Esophagus muscularis mucosa (tissue), 4 donors: ENCODE measurements at regions not wholly inside any gene's neighbourhood (a gene's known extent, or its start where the extent isn't known, plus 50 kb on each side); places are given as distances from the start of the nearest gene placed in this dataset.

ENCODE experiments used
- DNase-seq: peaks from one replicate; pipeline ENCODE4 v3.0.0-alpha.2; 2017; ENCODE audit errors: extremely low spot score
- H3K27ac ChIP-seq, 4 donors: fragments of 200-600 bp; sonication (generic); replicated peaks in 1 of 4; 1 replicate in 3 of 4; 2 replicates in 1 of 4; pipeline ENCODE4 v1.5.1; 2016 to 2019; ENCODE audit warnings: mild to moderate bottlenecking in 1 of 4
- H3K27me3 ChIP-seq, 4 donors: fragments of 200-600 bp; sonication (generic); one replicate each; pipeline versions ENCODE4 v1.5.1 to v1.6.0; 2016 to 2019
- H3K36me3 ChIP-seq, 4 donors: fragments of 200-600 bp; sonication (generic); one replicate each; pipeline ENCODE4 v1.5.1; 2016 to 2019
- H3K4me1 ChIP-seq, 4 donors: fragments of 200-600 bp; sonication (generic); one replicate each; pipeline ENCODE4 v1.5.1; 2016 to 2019
- H3K4me3 ChIP-seq, 4 donors: fragments of 200-600 bp; sonication (generic); 1 replicate in 2 of 4; 2 replicates in 2 of 4; pipeline ENCODE4 v1.5.1; 2016 to 2019; ENCODE audit warnings: mild to moderate bottlenecking in 4 of 4, moderate library complexity in 1 of 4
- H3K9me3 ChIP-seq, 4 donors: fragments of 200-600 bp; sonication (generic); 1 replicate in 3 of 4; 2 replicates in 1 of 4; pipeline ENCODE4 v1.5.1; 2016 to 2019
- CTCF ChIP-seq, 3 experiments: fragments of 200-600 bp in 2 of 3; fragments of 450-650 bp in 1 of 3; sonication (generic) in 2 of 3; IDR thresholded peaks; one replicate each; pipeline ENCODE4 v1.5.1; 2017 to 2019; ENCODE audit warnings: antibody characterized with exemption in 3 of 3, mild to moderate bottlenecking in 2 of 3, moderate library complexity in 1 of 3
- EP300 ChIP-seq: sonication (generic); formaldehyde crosslinking; IDR thresholded peaks from one replicate; pipeline ENCODE4 v1.6.1; 2017; ENCODE audit warnings: antibody characterized with exemption
- POLR2A ChIP-seq: fragments of 450-650 bp; IDR thresholded peaks from one replicate; pipeline ENCODE4 v1.6.1; 2017; ENCODE audit warnings: antibody characterized with exemption, moderate library complexity, mild to moderate bottlenecking, low read depth
- POLR2AphosphoS5 ChIP-seq, 2 donors: sonication (generic); formaldehyde crosslinking; IDR thresholded peaks; one replicate each; pipeline ENCODE4 v1.6.1; 2017; ENCODE audit warnings: antibody characterized with exemption in 2 of 2
- WGBS: methylation state at CpG from one replicate; pipeline ENCODE4 v1.1.5; 2018; 5-methylcytosine and 5-hydroxymethylcytosine counted together
- intact Hi-C: fragments of 100-400 bp; cut with DNase I; formaldehyde crosslinking; loops from one replicate; pipeline ENCODE4 v1.15.1; 2023

- Histone ChIP-seq H3K27me3 (no peaks in the 10 kb centered on the region), H3K9me3 (peaks cover 0 to 11% (median 2%) of the 10 kb centered on the region in 4 donors), H3K36me3 (no peaks in the 10 kb centered on the region), H3K27ac (no peak overlapping the region), H3K4me3 (no peak overlapping the region), H3K4me1 (no peaks in the 10 kb centered on the region)
- TF ChIP-seq CTCF (IDR thresholded peaks at IDR 0.05): no peak
- DNase-seq: no peak
- intact Hi-C loops: no loop called here
Observed at GRCh38 chr18:29430416-29430815, 1253.5 kb upstream of the CDH2 start.

- Histone ChIP-seq H3K36me3 (no peaks in the 10 kb centered on the region), H3K4me1 (no peaks in the 10 kb centered on the region), H3K4me3 (no peak overlapping the region), H3K27me3 (no peaks in the 10 kb centered on the region), H3K27ac (no peak overlapping the region), H3K9me3 (no peaks in the 10 kb centered on the region)
- no peak for TF ChIP-seq POLR2AphosphoS5 (IDR thresholded peaks at IDR 0.05)
- no peak for TF ChIP-seq CTCF (IDR thresholded peaks at IDR 0.05)
- TF ChIP-seq EP300: no peak
- no peak for TF ChIP-seq POLR2A
- intact Hi-C loops: no loop called here
- DNase-seq: no peak
Observed at GRCh38 chr18:29418136-29418535, 1241.2 kb upstream of the CDH2 start.

GRCh38 chr18:29406996-29407395 lies 1230.1 kb upstream of the CDH2 start:
- Histone ChIP-seq H3K27me3 (no peaks in the 10 kb centered on the region), H3K27ac (no peak overlapping the region), H3K4me3 (no peak overlapping the region), H3K9me3 (peaks cover 0 to 5% (median 0%) of the 10 kb centered on the region in 4 donors), H3K36me3 (no peaks in the 10 kb centered on the region), H3K4me1 (no peaks in the 10 kb centered on the region)
- DNase-seq: no peak
- TF ChIP-seq CTCF (IDR thresholded peaks at IDR 0.05) (no peak), POLR2A (no peak), POLR2AphosphoS5 (IDR thresholded peaks at IDR 0.05) (no peak), EP300 (no peak)
- WGBS: 97% methylated on average over 1 of the region's 1 CpG
- intact Hi-C loops: no loop called here

GRCh38 chr18:29397536-29397935 lies 1220.6 kb upstream of the CDH2 start:
- intact Hi-C loops: no loop called here
- Histone ChIP-seq H3K36me3 (no peaks in the 10 kb centered on the region), H3K27ac (no peak overlapping the region), H3K4me3 (no peak overlapping the region), H3K4me1 (no peaks in the 10 kb centered on the region), H3K9me3 (no peaks in the 10 kb centered on the region), H3K27me3 (no peaks in the 10 kb centered on the region)
- no peak for DNase-seq
- TF ChIP-seq POLR2A: no peak
- TF ChIP-seq EP300: no peak
- TF ChIP-seq CTCF (IDR thresholded peaks at IDR 0.05): no peak
- no peak for TF ChIP-seq POLR2AphosphoS5 (IDR thresholded peaks at IDR 0.05)
- 94% methylated on average over 1 of the region's 1 CpG for WGBS

- 78% methylated on average over 5 of the region's 5 CpGs for WGBS
- H3K36me3 ChIP-seq: no peaks in the 10 kb centered on the region
- H3K27me3 ChIP-seq: no peaks in the 10 kb centered on the region
- H3K9me3 ChIP-seq: no peaks in the 10 kb centered on the region
- TF ChIP-seq CTCF (IDR thresholded peaks at IDR 0.05): no peak
- TF ChIP-seq POLR2A: no peak
- TF ChIP-seq EP300: no peak
- no peak for TF ChIP-seq POLR2AphosphoS5 (IDR thresholded peaks at IDR 0.05)
- no peak overlapping the region for H3K4me3 ChIP-seq
- intact Hi-C loops: no loop called here
- no peak for DNase-seq
- H3K27ac ChIP-seq: no peak overlapping the region
- no peaks in the 10 kb centered on the region for H3K4me1 ChIP-seq
Observed at GRCh38 chr18:29383311-29384273, 1206.7 kb upstream of the CDH2 start.
